Lung (tissue), 11 donors: ENCODE measurements at regions not wholly inside any gene's neighbourhood (a gene's known extent, or its start where the extent isn't known, plus 50 kb on each side); places are given as distances from the start of the nearest gene placed in this dataset.
A peak's percentile ranks its signal among the peaks of the same experiment; 100 is the strongest.

Experiments used
- ATAC-seq: fragments of 200-7000 bp; cut with Tn5 transposase; one replicate; pipeline ENCODE4 v1.9.1; 2020; ENCODE audit warnings: moderate number of reproducible peaks; ENCODE audit not compliant: insufficient read depth, low FRiP score
- DNase-seq, 3 donors: peaks; one replicate each; pipeline ENCODE4 v3.0.0-alpha.2; 2013 to 2017
- H3K27ac ChIP-seq, 2 donors: one replicate each; pipeline ENCODE4 v1.5.1; 2013; ENCODE audit warnings: mild to moderate bottlenecking in 2 of 2, moderate library complexity in 2 of 2, control low read depth in 1 of 2, inconsistent platforms in 1 of 2, low read depth in 1 of 2, low read length in 1 of 2
- H3K27me3 ChIP-seq, 3 donors: one replicate each; pipeline ENCODE4 v1.5.1; 2013; ENCODE audit warnings: low read length in 2 of 3; ENCODE audit not compliant: control insufficient read depth in 3 of 3, insufficient read depth in 3 of 3
- H3K36me3 ChIP-seq, 4 donors: one replicate each; pipeline ENCODE4 v1.5.1; 2013; ENCODE audit warnings: low read length in 4 of 4, mild to moderate bottlenecking in 1 of 4, moderate library complexity in 1 of 4; ENCODE audit not compliant: control insufficient read depth in 4 of 4, insufficient read depth in 4 of 4
- H3K4me1 ChIP-seq, 5 donors: one replicate each; pipeline ENCODE4 v1.5.1; 2013; ENCODE audit warnings: low read length in 5 of 5, mild to moderate bottlenecking in 2 of 5, moderate library complexity in 1 of 5; ENCODE audit not compliant: control insufficient read depth in 5 of 5, insufficient read depth in 5 of 5
- H3K4me3 ChIP-seq: one replicate; pipeline ENCODE4 v1.5.1; 2013; ENCODE audit warnings: mild to moderate bottlenecking, control low read depth, moderate library complexity
- H3K9ac ChIP-seq, 2 donors: one replicate each; pipeline ENCODE4 v1.5.1; 2013; ENCODE audit warnings: low read length in 2 of 2, control low read depth in 1 of 2; ENCODE audit not compliant: insufficient read depth in 1 of 2
- H3K9me3 ChIP-seq, 4 donors: one replicate each; pipeline ENCODE4 v1.5.1; 2013; ENCODE audit warnings: low read length in 3 of 4, mild to moderate bottlenecking in 1 of 4, moderate library complexity in 1 of 4; ENCODE audit not compliant: control insufficient read depth in 4 of 4, insufficient read depth in 3 of 4
- WGBS, 2 donors: extraction: QIAGEN DNeasy Blood & Tissue Kit; methylation state at CpG; one replicate each; pipeline ENCODE4 v1.1.7; 2013; 5-methylcytosine and 5-hydroxymethylcytosine counted together
- TF ChIP-seq, protein P1 (sequence below): IDR thresholded peaks from 2 replicates; pipeline ENCODE4 v1.5.1; 2012; ENCODE audit warnings: mild to moderate bottlenecking; ENCODE audit errors: control extremely low read depth, extremely low read depth
- donor health status: control.
- donor health status: control.
- donor health status: Bipolar disorder and iron deficiency.
- donor health status: healthy.
- donor health status: DM: yes; HTN: yes; CAD: no.

DNA sequence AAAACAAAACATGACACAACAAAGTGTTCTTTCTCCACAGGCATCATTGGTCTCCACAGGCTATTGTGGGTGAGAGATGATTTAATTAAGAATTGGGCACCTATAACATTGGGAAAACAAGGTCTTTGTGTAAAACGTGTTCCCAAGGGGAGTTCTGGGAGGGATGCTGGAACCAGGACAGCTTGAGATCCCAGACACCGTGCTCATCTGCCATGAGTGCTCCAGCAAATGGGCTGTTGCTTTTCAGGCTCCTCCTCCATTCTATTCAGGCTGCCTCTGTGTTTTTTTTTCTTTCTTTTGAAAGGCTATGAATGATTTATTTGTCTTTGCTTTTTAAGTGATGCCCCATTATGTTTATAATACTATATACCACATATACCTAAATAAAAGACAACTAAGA, 122.4 kb downstream of the DACT1 start:
- H3K9ac ChIP-seq: no peak overlapping the region
- no peak overlapping the region for H3K4me3 ChIP-seq
- no peak overlapping the region for H3K27ac ChIP-seq
- peaks cover 0 to 25% (median 6%) of the 10 kb centered on the region in 5 donors for H3K4me1 ChIP-seq
- ATAC-seq (no peak), DNase-seq (no peak)
- TF ChIP-seq, protein P1, sequence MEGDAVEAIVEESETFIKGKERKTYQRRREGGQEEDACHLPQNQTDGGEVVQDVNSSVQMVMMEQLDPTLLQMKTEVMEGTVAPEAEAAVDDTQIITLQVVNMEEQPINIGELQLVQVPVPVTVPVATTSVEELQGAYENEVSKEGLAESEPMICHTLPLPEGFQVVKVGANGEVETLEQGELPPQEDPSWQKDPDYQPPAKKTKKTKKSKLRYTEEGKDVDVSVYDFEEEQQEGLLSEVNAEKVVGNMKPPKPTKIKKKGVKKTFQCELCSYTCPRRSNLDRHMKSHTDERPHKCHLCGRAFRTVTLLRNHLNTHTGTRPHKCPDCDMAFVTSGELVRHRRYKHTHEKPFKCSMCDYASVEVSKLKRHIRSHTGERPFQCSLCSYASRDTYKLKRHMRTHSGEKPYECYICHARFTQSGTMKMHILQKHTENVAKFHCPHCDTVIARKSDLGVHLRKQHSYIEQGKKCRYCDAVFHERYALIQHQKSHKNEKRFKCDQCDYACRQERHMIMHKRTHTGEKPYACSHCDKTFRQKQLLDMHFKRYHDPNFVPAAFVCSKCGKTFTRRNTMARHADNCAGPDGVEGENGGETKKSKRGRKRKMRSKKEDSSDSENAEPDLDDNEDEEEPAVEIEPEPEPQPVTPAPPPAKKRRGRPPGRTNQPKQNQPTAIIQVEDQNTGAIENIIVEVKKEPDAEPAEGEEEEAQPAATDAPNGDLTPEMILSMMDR: no peak
- no peaks in the 10 kb centered on the region for H3K9me3 ChIP-seq
- no peaks in the 10 kb centered on the region for H3K36me3 ChIP-seq
- WGBS, 2 donors: 77 to 88% methylated on average over 2 of the region's 2 CpGs
- H3K27me3 ChIP-seq: no peaks in the 10 kb centered on the region

DNA sequence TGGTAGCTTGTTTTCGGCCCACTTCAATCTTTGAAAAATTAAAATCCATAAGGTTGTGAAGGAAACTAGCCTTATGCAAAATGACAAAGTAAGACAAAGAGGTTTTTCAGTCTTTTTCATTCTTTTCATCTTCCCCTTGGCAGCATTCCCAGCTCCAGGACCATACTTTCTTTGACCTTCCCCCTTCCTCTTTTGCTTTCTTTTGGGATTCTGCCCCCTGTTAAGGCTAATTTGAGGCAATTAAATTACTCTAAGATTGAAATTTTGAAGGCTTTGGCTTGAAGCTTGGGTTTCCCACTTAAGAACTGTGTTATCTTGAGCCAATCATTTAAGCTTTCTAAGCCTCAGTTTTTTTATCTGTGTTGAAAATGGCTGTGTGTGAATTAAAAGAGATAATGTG, 124.9 kb downstream of the DACT1 start:
- no peaks in the 10 kb centered on the region for H3K36me3 ChIP-seq

DNA sequence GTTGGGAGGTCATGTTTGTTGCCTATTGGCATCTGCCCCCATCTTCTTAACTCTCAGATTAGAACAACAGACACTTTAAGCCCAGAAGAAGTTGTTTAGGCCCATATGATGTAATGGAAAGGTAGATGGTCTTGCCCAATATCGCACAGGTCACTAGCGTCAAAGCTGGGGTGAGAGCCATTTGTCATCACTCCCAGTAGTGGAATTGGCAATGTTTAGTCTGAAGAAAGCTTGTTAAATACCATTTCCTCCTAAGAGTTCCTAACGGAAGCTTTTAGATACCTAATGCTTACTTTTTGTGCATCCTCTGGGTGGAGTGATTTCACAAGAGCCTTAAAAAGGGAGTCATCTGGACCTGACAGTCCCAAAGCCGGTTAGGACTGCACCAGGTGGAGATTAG, 125.4 kb downstream of the DACT1 start:
- peaks cover 0 to 28% (median 7%) of the 10 kb centered on the region in 5 donors for H3K4me1 ChIP-seq
- TF ChIP-seq, protein P1: no peak
- WGBS, 2 donors: 51 to 72% methylated on average over 4 of the region's 4 CpGs
- H3K27me3 ChIP-seq: no peaks in the 10 kb centered on the region
- no peaks in the 10 kb centered on the region for H3K9me3 ChIP-seq
- no peak overlapping the region for H3K27ac ChIP-seq
- H3K36me3 ChIP-seq: no peaks in the 10 kb centered on the region
- H3K4me3 ChIP-seq: no peak overlapping the region
- no peak overlapping the region for H3K9ac ChIP-seq
- DNase-seq (no peak), ATAC-seq (no peak)

More for the DNA sequence above, 124.9 kb downstream of the DACT1 start:
- no peak overlapping the region for H3K27ac ChIP-seq
- H3K4me3 ChIP-seq: no peak overlapping the region
- H3K9ac ChIP-seq: no peak overlapping the region
- WGBS, 2 donors: 97 to 100% methylated on average over 1 of the region's 1 CpG
- ATAC-seq (no peak), DNase-seq (peak in 2 of 3 donors; percentile 49 to 57)
- no peaks in the 10 kb centered on the region for H3K9me3 ChIP-seq
- no peaks in the 10 kb centered on the region for H3K27me3 ChIP-seq
- H3K4me1 ChIP-seq: peaks cover 0 to 28% (median 7%) of the 10 kb centered on the region in 5 donors
- TF ChIP-seq, protein P1: no peak

DNA sequence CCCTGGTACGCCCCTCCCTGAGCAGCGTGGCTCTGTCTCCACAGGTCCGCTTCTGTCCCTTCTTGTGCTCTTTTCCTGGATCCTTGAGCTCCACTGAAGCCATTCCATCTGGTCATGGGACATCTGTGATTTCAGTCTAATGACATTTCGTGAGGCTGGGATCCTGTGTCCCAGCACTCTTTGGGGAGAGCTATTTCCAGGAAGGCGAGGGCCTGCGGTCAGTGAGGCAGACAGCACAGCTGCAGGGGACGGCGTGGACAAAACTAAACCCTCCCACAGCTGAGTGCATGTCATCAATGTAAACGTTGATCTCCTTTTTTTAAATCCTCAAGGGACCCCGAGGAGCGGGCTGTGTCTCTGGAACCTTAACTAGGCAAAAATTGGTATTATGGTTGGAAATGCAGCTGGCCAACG, 127.7 kb downstream of the DACT1 start:
- Histone ChIP-seq H3K27me3 (no peaks in the 10 kb centered on the region), H3K4me1 (peaks cover 0 to 48% (median 12%) of the 10 kb centered on the region in 5 donors), H3K9ac (no peak overlapping the region), H3K36me3 (no peaks in the 10 kb centered on the region), H3K27ac (no peak overlapping the region), H3K4me3 (no peak overlapping the region), H3K9me3 (no peaks in the 10 kb centered on the region)
- 76 to 85% methylated on average over 12 of the region's 12 CpGs for WGBS, 2 donors
- peak; percentile 63 to 71 (median 70) for DNase-seq
- no peak for ATAC-seq
- TF ChIP-seq, protein P1: no peak
